Keratinocyte (primary cell): ENCODE measurements at regions not wholly inside any gene's neighbourhood (a gene's known extent, or its start where the extent isn't known, plus 50 kb on each side); places are given as distances from the start of the nearest gene placed in this dataset.

Source experiments
- DNase-seq: peaks from one replicate; pipeline ENCODE4 v3.0.0-alpha.2; 2011; ENCODE audit warnings: low read depth, missing footprints, low spot score
- FAIRE-seq: peaks from 2 replicates; lab custom pipeline; 2011; peaks lifted over from hg19 to GRCh38; lab: Jason Lieb, UNC
- H2AFZ ChIP-seq: 2 replicates; pipeline ENCODE4 v1.6.0; 2012; ENCODE audit warnings: low read length, control low read depth, inconsistent platforms; ENCODE audit not compliant: control insufficient read depth
- H3K27ac ChIP-seq: 2 replicates; pipeline ENCODE4 v1.5.1; 2011; ENCODE audit warnings: low read length; ENCODE audit not compliant: control insufficient read depth, insufficient read depth
- H3K27me3 ChIP-seq: 3 replicates; pipeline ENCODE4 v1.6.0; 2011; ENCODE audit warnings: low read length; ENCODE audit not compliant: control insufficient read depth, insufficient read depth; ENCODE audit errors: extremely low read depth
- H3K36me3 ChIP-seq, 2 experiments: 2 replicates in 1 of 2; 3 replicates in 1 of 2; pipeline ENCODE4 v1.5.1; 2011; ENCODE audit warnings: low read length in 2 of 2, mild to moderate bottlenecking in 1 of 2; ENCODE audit not compliant: control insufficient read depth in 2 of 2, insufficient read depth in 2 of 2; ENCODE audit errors: extremely low read depth in 1 of 2
- H3K4me1 ChIP-seq: 3 replicates; pipeline ENCODE4 v1.5.1; 2011; ENCODE audit warnings: low read length; ENCODE audit not compliant: control insufficient read depth, insufficient read depth; ENCODE audit errors: extremely low read depth
- H3K4me2 ChIP-seq: 3 replicates; pipeline ENCODE4 v1.6.0; 2011; ENCODE audit warnings: low read depth, low read length; ENCODE audit not compliant: control insufficient read depth, insufficient read depth; ENCODE audit errors: extremely low read depth
- H3K4me3 ChIP-seq, 3 experiments: fragments of 200-600 bp in 1 of 3; sonication (generic) in 1 of 3; 2 replicates in 2 of 3; 3 replicates in 1 of 3; pipeline ENCODE4 v1.5.1; 2011 to 2016; ENCODE audit warnings: low read length in 3 of 3, mild to moderate bottlenecking in 3 of 3, control low read depth in 2 of 3, inconsistent platforms in 1 of 3, low read depth in 1 of 3, mixed read lengths in 1 of 3, mixed run types in 1 of 3, moderate library complexity in 1 of 3; ENCODE audit not compliant: control insufficient read depth in 2 of 3, insufficient read depth in 2 of 3; ENCODE audit errors: extremely low read depth in 1 of 3
- H3K79me2 ChIP-seq: 2 replicates; pipeline ENCODE4 v1.6.0; 2012; ENCODE audit warnings: low read length; ENCODE audit not compliant: control insufficient read depth, insufficient read depth
- H3K9ac ChIP-seq: 3 replicates; pipeline ENCODE4 v1.6.0; 2011; ENCODE audit warnings: low read length; ENCODE audit not compliant: control insufficient read depth, insufficient read depth; ENCODE audit errors: extremely low read depth
- H3K9me1 ChIP-seq: 3 replicates; pipeline ENCODE4 v1.6.0; 2011; ENCODE audit warnings: low read length; ENCODE audit not compliant: control insufficient read depth, insufficient read depth; ENCODE audit errors: extremely low read depth
- H3K9me3 ChIP-seq: 2 replicates; pipeline ENCODE4 v1.5.1; 2012; ENCODE audit warnings: low read depth, low read length; ENCODE audit not compliant: control insufficient read depth
- H4K20me1 ChIP-seq: 3 replicates; pipeline ENCODE4 v1.6.0; 2011; ENCODE audit warnings: low read length; ENCODE audit not compliant: control insufficient read depth, insufficient read depth; ENCODE audit errors: extremely low read depth
- CTCF ChIP-seq, 3 experiments: IDR thresholded peaks in 1 of 3; conservative IDR thresholded peaks in 1 of 3; optimal IDR thresholded peaks in 1 of 3; 2 replicates in 2 of 3; 3 replicates in 1 of 3; pipeline versions ENCODE3 to v1.5.1; 2011; ENCODE audit warnings: low read length in 3 of 3, mild to moderate bottlenecking in 3 of 3, moderate library complexity in 2 of 3, control low read depth in 1 of 3, inconsistent platforms in 1 of 3; ENCODE audit not compliant: insufficient read depth in 2 of 3; ENCODE audit errors: extremely low read depth in 1 of 3
- EZH2 ChIP-seq: IDR thresholded peaks from one replicate; pipeline ENCODE4 v1.6.1; 2012; ENCODE audit warnings: inconsistent platforms, mild to moderate bottlenecking, low read length, moderate library complexity
- dilution Hi-C: fragments of 300-500 bp; cut with MboI; formaldehyde crosslinking; loops from one replicate; pipeline ENCODE4 v1.7.0; 2020; ENCODE audit warnings: low sequenced_read_pairs; ENCODE audit not compliant: extremely low pct_ligation_motif_present

GRCh38 chr4:181793096-181793495 is 450.1 kb upstream of the TENM3 start:
- H3K9me1 ChIP-seq = no peaks in the 10 kb centered on the region
- no peaks in the 10 kb centered on the region for H3K36me3 ChIP-seq
- no peak overlapping the region for H2AFZ ChIP-seq
- H3K4me2 ChIP-seq = no peak overlapping the region
- no peaks in the 10 kb centered on the region for H3K79me2 ChIP-seq
- peaks cover 11% of the 10 kb centered on the region for H3K4me1 ChIP-seq
- dilution Hi-C loops = no loop called here
- H3K27me3 ChIP-seq = no peaks in the 10 kb centered on the region
- H3K27ac ChIP-seq = no peak overlapping the region
- peaks cover 3% of the 10 kb centered on the region for H3K9me3 ChIP-seq
- TF ChIP-seq EZH2 (no peak), CTCF (optimal IDR thresholded peaks at IDR 0.05 in 1 of 3, IDR thresholded peaks at IDR 0.05 in 1 of 3, conservative IDR thresholded peaks at IDR 0.05 in 1 of 3; ENCODE audit: extremely low read depth in 1 of 3, insufficient read depth in 2 of 3, low read length in 3 of 3) (no peak)
- no peak overlapping the region for H3K4me3 ChIP-seq
- H4K20me1 ChIP-seq = no peaks in the 10 kb centered on the region
- no peak overlapping the region for H3K9ac ChIP-seq
- FAIRE-seq (no peak), DNase-seq (no peak)

- Histone ChIP-seq H3K27me3 (no peaks in the 10 kb centered on the region), H2AFZ (no peak overlapping the region), H3K4me2 (peak overlapping the region; percentile 59), H3K27ac (peak overlapping the region; percentile 51), H3K4me1 (peaks cover 11% of the 10 kb centered on the region), H3K4me3 (no peak overlapping the region), H3K9me1 (no peaks in the 10 kb centered on the region), H3K79me2 (no peaks in the 10 kb centered on the region), H3K36me3 (no peaks in the 10 kb centered on the region), H4K20me1 (no peaks in the 10 kb centered on the region), H3K9ac (no peak overlapping the region), H3K9me3 (peaks cover 3% of the 10 kb centered on the region)
- FAIRE-seq (peak; percentile 92), DNase-seq (peak; percentile 97)
- dilution Hi-C loops = no loop called here
- peak in 1 of 3 experiments; percentile 50 for TF ChIP-seq CTCF (optimal IDR thresholded peaks at IDR 0.05 in 1 of 3, IDR thresholded peaks at IDR 0.05 in 1 of 3, conservative IDR thresholded peaks at IDR 0.05 in 1 of 3; ENCODE audit: extremely low read depth in 1 of 3, insufficient read depth in 2 of 3, low read length in 3 of 3)
- no peak for TF ChIP-seq EZH2
Observed at GRCh38 chr4:181796502-181796901, 446.7 kb upstream of the TENM3 start.
